ENCODE measurements at regions not wholly inside any gene's neighbourhood (a gene's known extent, or its start where the extent isn't known, plus 50 kb on each side); places are given as distances from the start of the nearest gene placed in this dataset.

DNA sequence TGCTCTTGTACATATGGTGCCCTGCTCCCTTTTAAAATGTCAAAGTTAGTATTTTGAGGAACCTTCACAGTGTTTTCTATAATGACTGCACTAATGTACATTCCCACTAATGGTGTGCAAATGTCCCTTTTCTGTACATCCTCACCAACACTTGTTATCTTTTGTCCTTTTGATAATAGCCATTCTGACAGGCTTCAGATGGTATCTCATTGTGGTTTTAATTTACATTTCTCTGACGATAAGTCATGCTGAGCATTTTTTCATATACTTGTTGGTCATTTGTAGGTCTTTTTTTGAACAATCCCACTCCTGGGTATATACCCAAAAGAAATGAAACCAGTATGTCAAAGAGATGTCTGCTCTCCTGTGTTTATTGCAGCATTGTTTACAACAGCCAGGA is 268.3 kb downstream of the FBXO15 start:
- Histone ChIP-seq H2BK12ac (ENCODE audit: insufficient read length, low read depth, low read length) (no peak overlapping the region), H3K18ac (ENCODE audit: insufficient read length, low read depth, low read length) (no peak overlapping the region), H3K79me2 (ENCODE audit: insufficient read depth, low read length) (no peaks in the 10 kb centered on the region), H2AFZ (ENCODE audit: low read length) (no peak overlapping the region), H3K56ac (ENCODE audit: insufficient read length, low read depth, low read length) (no peak overlapping the region), H3K27me3 (ENCODE audit: insufficient read depth, low read length) (no peaks in the 10 kb centered on the region), H3K4me2 (ENCODE audit: insufficient read depth, insufficient read length, low read length) (no peak overlapping the region), H3K9ac (ENCODE audit: extremely low read depth, insufficient read length, low read length) (no peak overlapping the region), H3K23ac (ENCODE audit: insufficient read length, low read depth, low read length) (no peak overlapping the region), H2BK15ac (ENCODE audit: low read depth, low read length) (no peak overlapping the region), H2BK5ac (ENCODE audit: insufficient read length, low read length) (no peak overlapping the region), H3T11ph (ENCODE audit: low read length) (no peak overlapping the region), H3K9me3 (ENCODE audit: control insufficient read depth, low read depth, low read length) (no peaks in the 10 kb centered on the region), H3K4me1 (ENCODE audit: insufficient read depth, low read length) (no peaks in the 10 kb centered on the region), H3K23me2 (ENCODE audit: insufficient read length, low read depth, low read length, poor library complexity, severe bottlenecking) (no peaks in the 10 kb centered on the region), H3K79me1 (ENCODE audit: insufficient read depth, low read depth, low read length, poor library complexity, severe bottlenecking) (no peaks in the 10 kb centered on the region), H4K5ac (ENCODE audit: insufficient read length, low read depth, low read length) (no peak overlapping the region), H4K20me1 (ENCODE audit: control insufficient read depth, insufficient read depth, insufficient read length) (no peaks in the 10 kb centered on the region), H4K8ac (replicated peaks; ENCODE audit: insufficient read length, low read depth, low read length) (no peak overlapping the region), H2AK5ac (ENCODE audit: insufficient read length, low read length) (no peak overlapping the region), H4K91ac (ENCODE audit: insufficient read length, low read depth, low read length) (no peak overlapping the region), H3K27ac (ENCODE audit: insufficient read length, low read depth, low read length) (no peak overlapping the region), H2BK120ac (ENCODE audit: low read depth, low read length, poor library complexity, severe bottlenecking) (no peak overlapping the region), H3K4ac (ENCODE audit: low read depth, low read length) (no peak overlapping the region), H2BK20ac (ENCODE audit: low read depth, low read length, poor library complexity, severe bottlenecking) (no peak overlapping the region), H3K14ac (ENCODE audit: insufficient read depth, low read length) (no peak overlapping the region)
- H3K9me3 Mint-ChIP-seq = peaks cover 0 to 6% of the 10 kb centered on the region in 2 experiments; a peak in 1 of 5 replicates
- H3K36me3 Mint-ChIP-seq (ENCODE audit: insufficient read depth in 1 of 3, low read depth in 3 of 3) = 0 out of 7 replicates have a peak, but pooled peaks cover 0 to 2% (median 0%) of the 10 kb centered on the region in 3 experiments
- H3K4me1 Mint-ChIP-seq = peaks cover 0 to 3% of the 10 kb centered on the region in 2 experiments; a peak in 1 of 4 replicates
- DNase-seq = no peak
- no CpG with 5 or more reads among the region's 1 CpG for WGBS (ENCODE audit: extremely low coverage, insufficient read length, low lambda C conversion rate)
- no peak overlapping the region for H3K4me3 Mint-ChIP-seq
- peaks cover 3% of the 10 kb centered on the region; the same call in 1 of the 2 replicates for H3K27me3 Mint-ChIP-seq (ENCODE audit: low read depth)
- TF ChIP-seq, protein P1, sequence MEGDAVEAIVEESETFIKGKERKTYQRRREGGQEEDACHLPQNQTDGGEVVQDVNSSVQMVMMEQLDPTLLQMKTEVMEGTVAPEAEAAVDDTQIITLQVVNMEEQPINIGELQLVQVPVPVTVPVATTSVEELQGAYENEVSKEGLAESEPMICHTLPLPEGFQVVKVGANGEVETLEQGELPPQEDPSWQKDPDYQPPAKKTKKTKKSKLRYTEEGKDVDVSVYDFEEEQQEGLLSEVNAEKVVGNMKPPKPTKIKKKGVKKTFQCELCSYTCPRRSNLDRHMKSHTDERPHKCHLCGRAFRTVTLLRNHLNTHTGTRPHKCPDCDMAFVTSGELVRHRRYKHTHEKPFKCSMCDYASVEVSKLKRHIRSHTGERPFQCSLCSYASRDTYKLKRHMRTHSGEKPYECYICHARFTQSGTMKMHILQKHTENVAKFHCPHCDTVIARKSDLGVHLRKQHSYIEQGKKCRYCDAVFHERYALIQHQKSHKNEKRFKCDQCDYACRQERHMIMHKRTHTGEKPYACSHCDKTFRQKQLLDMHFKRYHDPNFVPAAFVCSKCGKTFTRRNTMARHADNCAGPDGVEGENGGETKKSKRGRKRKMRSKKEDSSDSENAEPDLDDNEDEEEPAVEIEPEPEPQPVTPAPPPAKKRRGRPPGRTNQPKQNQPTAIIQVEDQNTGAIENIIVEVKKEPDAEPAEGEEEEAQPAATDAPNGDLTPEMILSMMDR (conservative IDR thresholded peaks at IDR 0.05) = no peak
- no peak overlapping the region for H3K27ac Mint-ChIP-seq

All from H9 (cell line).